Endothelial cell of umbilical vein (primary cell): ENCODE measurements at regions not wholly inside any gene's neighbourhood (a gene's known extent, or its start where the extent isn't known, plus 50 kb on each side); places are given as distances from the start of the nearest gene placed in this dataset.

Experiments used
- BruUV-seq: library from RNA; stranded (reverse); fragments of 400-500 nt; replicated peaks from 2 replicates; lab custom pipeline; 2021; lab: Mats Ljungman, UMichigan
- CTCF ChIA-PET: fragments of 300-600, 350-600 bp; sonication (Branson Sonifier 250); formaldehyde crosslinking; loops from one replicate; lab custom pipeline; 2021; ENCODE audit warnings: antibody characterized with exemption, inconsistent platforms; lab: Charles Lee
- POLR2A ChIA-PET: fragments of 300-600, 350-600 bp; sonication (Branson Sonifier 250); formaldehyde crosslinking; loops from one replicate; lab custom pipeline; 2021; ENCODE audit warnings: antibody characterized with exemption, inconsistent platforms; lab: Charles Lee
- DNase-seq: peaks from one replicate; pipeline ENCODE4 v3.0.0-alpha.2; 2011; ENCODE audit warnings: low read depth, low spot score
- FAIRE-seq: peaks from 2 replicates; lab custom pipeline; 2011; peaks lifted over from hg19 to GRCh38; lab: Jason Lieb, UNC
- H2AFZ ChIP-seq: 2 replicates; pipeline ENCODE4 v1.6.0; 2012; ENCODE audit warnings: low read depth, low read length, control low read depth, inconsistent platforms
- H3K27ac ChIP-seq: 2 replicates; pipeline ENCODE4 v1.5.1; 2011; ENCODE audit warnings: low read depth, mild to moderate bottlenecking, control low read depth, low read length, moderate library complexity; ENCODE audit not compliant: insufficient read depth
- H3K27me3 ChIP-seq, 2 experiments: 2 replicates each; pipeline versions ENCODE4 v1.6.0 to v1.6.1; 2011; ENCODE audit warnings: low read length in 2 of 2, mixed read lengths in 1 of 2; ENCODE audit not compliant: control insufficient read depth in 2 of 2, insufficient read depth in 2 of 2
- H3K36me3 ChIP-seq, 2 experiments: 2 replicates in 1 of 2; 3 replicates in 1 of 2; pipeline ENCODE4 v1.5.1; 2011; ENCODE audit warnings: low read length in 2 of 2, mild to moderate bottlenecking in 1 of 2, moderate library complexity in 1 of 2; ENCODE audit not compliant: control insufficient read depth in 2 of 2, insufficient read depth in 2 of 2; ENCODE audit errors: extremely low read depth in 1 of 2
- H3K4me1 ChIP-seq: 3 replicates; pipeline ENCODE4 v1.5.1; 2011; ENCODE audit warnings: mild to moderate bottlenecking, low read length; ENCODE audit not compliant: control insufficient read depth, insufficient read depth; ENCODE audit errors: extremely low read depth
- H3K4me2 ChIP-seq: 2 replicates; pipeline ENCODE4 v1.6.1; 2011; ENCODE audit warnings: low read length, control low read depth, mixed read lengths; ENCODE audit not compliant: insufficient read depth
- H3K4me3 ChIP-seq, 3 experiments: fragments of 200-600 bp in 1 of 3; sonication (generic), shearing (Covaris generic) in 1 of 3; replicated peaks in 1 of 3; 2 replicates each; pipeline ENCODE4 v1.5.1; 2011 to 2016; ENCODE audit warnings: control low read depth in 3 of 3, low read length in 3 of 3, mild to moderate bottlenecking in 2 of 3, inconsistent platforms in 1 of 3, low read depth in 1 of 3, moderate library complexity in 1 of 3; ENCODE audit not compliant: insufficient read depth in 1 of 3
- H3K79me2 ChIP-seq: 2 replicates; pipeline ENCODE4 v1.6.0; 2012; ENCODE audit warnings: low read length, inconsistent platforms; ENCODE audit not compliant: control insufficient read depth, insufficient read depth
- H3K9ac ChIP-seq: replicated peaks from 2 replicates; pipeline ENCODE3; 2011; ENCODE audit warnings: low read length, control low read depth; ENCODE audit not compliant: insufficient read depth; ENCODE audit errors: extremely low read depth
- H3K9me1 ChIP-seq: replicated peaks from 3 replicates; pipeline ENCODE4 v1.6.0; 2011; ENCODE audit warnings: mild to moderate bottlenecking, low read length; ENCODE audit not compliant: control insufficient read depth, insufficient read depth; ENCODE audit errors: extremely low read depth
- H3K9me3 ChIP-seq: replicated peaks from 2 replicates; pipeline ENCODE4 v1.5.1; 2012; ENCODE audit warnings: low read length, inconsistent platforms; ENCODE audit not compliant: control insufficient read depth, insufficient read depth
- H4K20me1 ChIP-seq: replicated peaks from 2 replicates; pipeline ENCODE3; 2011; ENCODE audit warnings: mild to moderate bottlenecking, low read length; ENCODE audit not compliant: control insufficient read depth, insufficient read depth; ENCODE audit errors: extremely low read depth
- CTCF ChIP-seq, 2 donors: IDR thresholded peaks; 1 replicate in 1 of 2; 2 replicates in 1 of 2; pipeline ENCODE4 v1.5.1; 2011; ENCODE audit warnings: low read length in 2 of 2, mild to moderate bottlenecking in 2 of 2, moderate library complexity in 2 of 2, control low read depth in 1 of 2, inconsistent platforms in 1 of 2, low read depth in 1 of 2; ENCODE audit not compliant: insufficient read depth in 1 of 2; ENCODE audit errors: extremely low read depth in 1 of 2
- EZH2 ChIP-seq: IDR thresholded peaks from 2 replicates; pipeline ENCODE4 v1.6.1; 2012; ENCODE audit warnings: borderline replicate concordance, low read depth, mild to moderate bottlenecking, moderate library complexity, low read length, inconsistent platforms; ENCODE audit not compliant: severe bottlenecking
- JUN ChIP-seq: IDR thresholded peaks from 2 replicates; pipeline ENCODE4 v1.6.1; 2011; ENCODE audit warnings: borderline replicate concordance, low read depth; ENCODE audit not compliant: insufficient read length, insufficient read depth
- dilution Hi-C: fragments of 300-500 bp; cut with MboI; formaldehyde crosslinking; loops from one replicate; pipeline ENCODE4 v1.15.0; 2019; ENCODE audit warnings: low sequenced_read_pairs; ENCODE audit not compliant: extremely low pct_ligation_motif_present
- intact Hi-C: fragments of 100-400 bp; cut with micrococcal nuclease; formaldehyde crosslinking; loops from one replicate; pipeline ENCODE4 v1.10.0; 2022

GRCh38 chr18:28647961-28648360 lies 471.0 kb upstream of the CDH2 start:
- H4K20me1 ChIP-seq: no peaks in the 10 kb centered on the region
- FAIRE-seq (no peak), DNase-seq (peak; percentile 67)
- ChIA-PET CTCF (interaction anchor here (0.9 to 1.4 kb wide), 2 partner anchors 10 to 155 kb away, joined by 3 to 9 read pairs; no protein-coding TSS in a partner anchor), POLR2A (no interaction called here)
- intact Hi-C loops (no loop called here), dilution Hi-C loops (no loop called here)
- no peaks in the 10 kb centered on the region for H3K27me3 ChIP-seq
- no peaks in the 10 kb centered on the region for H3K9me1 ChIP-seq
- H3K27ac ChIP-seq: no peak overlapping the region
- no peaks in the 10 kb centered on the region for H3K36me3 ChIP-seq
- H3K9ac ChIP-seq: no peak overlapping the region
- peak; percentile 1 for TF ChIP-seq JUN
- no peak for TF ChIP-seq EZH2
- H3K4me2 ChIP-seq: no peak overlapping the region
- no peaks in the 10 kb centered on the region for H3K79me2 ChIP-seq
- BruUV-seq: no TSS peak
- H3K4me1 ChIP-seq: peaks cover 6% of the 10 kb centered on the region
- no peak overlapping the region for H3K4me3 ChIP-seq
- no peak overlapping the region for H2AFZ ChIP-seq
- no peaks in the 10 kb centered on the region for H3K9me3 ChIP-seq

- no peak for FAIRE-seq
Observed at GRCh38 chr18:28637897-28638296, 461.0 kb upstream of the CDH2 start.

More at GRCh38 chr18:28637897-28638296, 461.0 kb upstream of the CDH2 start:
- no TSS peak for BruUV-seq
- H3K4me1 ChIP-seq: no peaks in the 10 kb centered on the region
- ChIA-PET POLR2A (no interaction called here), CTCF (no interaction called here)
- DNase-seq: peak; percentile 10
- H4K20me1 ChIP-seq: no peaks in the 10 kb centered on the region
- no peak overlapping the region for H3K4me2 ChIP-seq
- H3K79me2 ChIP-seq: no peaks in the 10 kb centered on the region
- H3K27me3 ChIP-seq: no peaks in the 10 kb centered on the region
- no peaks in the 10 kb centered on the region for H3K9me3 ChIP-seq
- H3K36me3 ChIP-seq: no peaks in the 10 kb centered on the region
- H3K9me1 ChIP-seq: no peaks in the 10 kb centered on the region
- dilution Hi-C loops (no loop called here), intact Hi-C loops (no loop called here)
- no peak overlapping the region for H3K9ac ChIP-seq
- no peak overlapping the region for H3K27ac ChIP-seq
- no peak overlapping the region for H2AFZ ChIP-seq
- H3K4me3 ChIP-seq: no peak overlapping the region
- TF ChIP-seq CTCF (IDR thresholded peaks at IDR 0.05; ENCODE audit: extremely low read depth in 1 of 2, insufficient read depth in 1 of 2, low read depth in 1 of 2, low read length in 2 of 2): no peak
